NB4 (cell line): ENCODE measurements at regions not wholly inside any gene's neighbourhood (a gene's known extent, or its start where the extent isn't known, plus 50 kb on each side); places are given as distances from the start of the nearest gene placed in this dataset.

Source experiments
- DNase-seq: peaks from one replicate; pipeline ENCODE4 v3.0.0; 2010; ENCODE audit warnings: low read depth
- H3K4me3 ChIP-seq: one replicate; pipeline ENCODE4 v1.5.1; 2011; ENCODE audit warnings: mild to moderate bottlenecking, low read depth, low read length, moderate library complexity
- CTCF ChIP-seq: IDR thresholded peaks from one replicate; pipeline ENCODE4 v1.5.1; 2012; ENCODE audit warnings: low read depth, low read length
- MYC ChIP-seq: IDR thresholded peaks from 2 replicates; pipeline ENCODE4 v1.6.1; 2011; ENCODE audit warnings: low read depth, low read length
- POLR2A ChIP-seq: IDR thresholded peaks from 2 replicates; pipeline ENCODE4 v1.6.1; 2011; ENCODE audit warnings: mild to moderate bottlenecking; ENCODE audit not compliant: insufficient read length; ENCODE audit errors: extremely low read depth
- TF ChIP-seq, protein P1 (sequence below): IDR thresholded peaks from 2 replicates; pipeline ENCODE4 v1.6.1; 2011; ENCODE audit warnings: low read depth, low read length

GRCh38 chr12:75974323-75975187 lies 57.0 kb downstream of the PHLDA1 start:
- DNase-seq, result peak; percentile 79
- TF ChIP-seq, protein P1, sequence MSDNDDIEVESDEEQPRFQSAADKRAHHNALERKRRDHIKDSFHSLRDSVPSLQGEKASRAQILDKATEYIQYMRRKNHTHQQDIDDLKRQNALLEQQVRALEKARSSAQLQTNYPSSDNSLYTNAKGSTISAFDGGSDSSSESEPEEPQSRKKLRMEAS, result no peak; the same call in 1 of the 2 replicates
- TF ChIP-seq MYC, result 0 out of 2 replicates have a peak, but pooled peaks have one; percentile 13
- no peak overlapping the region for H3K4me3 ChIP-seq

DNA sequence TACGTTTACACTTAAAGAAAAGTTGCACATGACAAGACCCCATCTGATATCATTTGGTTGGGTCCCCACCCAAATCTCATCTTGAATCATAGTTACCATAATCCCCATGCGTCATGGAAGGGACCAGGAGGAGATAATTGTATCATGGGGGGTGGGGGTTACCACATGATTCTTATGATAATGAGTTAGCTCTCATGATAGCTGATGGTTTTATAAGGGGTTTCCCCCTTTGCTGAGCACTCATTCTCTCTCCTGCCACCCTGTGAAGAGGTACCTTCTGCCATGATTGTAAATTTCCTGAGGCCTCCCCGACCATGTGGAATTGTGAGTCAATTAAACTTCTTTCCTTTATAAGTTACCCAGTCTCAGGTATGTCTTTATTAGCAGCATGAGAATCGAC lies 60.3 kb downstream of the PHLDA1 start:
- DNase-seq, result no peak
- H3K4me3 ChIP-seq, result no peak overlapping the region
- TF ChIP-seq POLR2A (no peak), CTCF (no peak), MYC (no peak)
- TF ChIP-seq, protein P1, result no peak

DNA sequence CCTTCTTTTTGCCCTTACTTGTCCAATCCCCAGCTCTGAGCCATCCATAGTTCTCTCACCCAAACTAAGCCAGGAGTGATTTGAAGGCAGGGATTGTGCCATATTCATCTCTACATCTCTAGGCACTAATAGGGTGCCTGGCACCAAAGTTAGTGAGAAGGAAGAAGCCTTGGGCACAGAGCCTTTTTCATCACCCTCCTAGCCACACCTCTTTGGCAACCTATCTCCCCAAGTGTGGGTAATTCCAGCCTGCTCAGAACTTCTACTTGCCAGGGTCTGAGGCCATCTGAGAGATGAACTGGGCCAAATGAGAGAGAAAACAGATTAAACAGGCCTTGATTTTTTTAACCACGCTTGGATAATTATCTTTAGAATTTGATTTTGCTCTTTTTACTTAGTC lies 61.3 kb downstream of the PHLDA1 start:
- TF ChIP-seq CTCF (no peak), POLR2A (no peak), MYC (no peak)
- TF ChIP-seq, protein P1, result no peak
- no peak for DNase-seq

GRCh38 chr12:75969768-75970167 lies 61.8 kb downstream of the PHLDA1 start:
- no peak overlapping the region for H3K4me3 ChIP-seq
- no peak for TF ChIP-seq MYC
- no peak for TF ChIP-seq CTCF
- TF ChIP-seq POLR2A, result no peak
- TF ChIP-seq, protein P1, result no peak
- no peak for DNase-seq

More for the DNA sequence above, 61.3 kb downstream of the PHLDA1 start:
- no peak overlapping the region for H3K4me3 ChIP-seq

DNA sequence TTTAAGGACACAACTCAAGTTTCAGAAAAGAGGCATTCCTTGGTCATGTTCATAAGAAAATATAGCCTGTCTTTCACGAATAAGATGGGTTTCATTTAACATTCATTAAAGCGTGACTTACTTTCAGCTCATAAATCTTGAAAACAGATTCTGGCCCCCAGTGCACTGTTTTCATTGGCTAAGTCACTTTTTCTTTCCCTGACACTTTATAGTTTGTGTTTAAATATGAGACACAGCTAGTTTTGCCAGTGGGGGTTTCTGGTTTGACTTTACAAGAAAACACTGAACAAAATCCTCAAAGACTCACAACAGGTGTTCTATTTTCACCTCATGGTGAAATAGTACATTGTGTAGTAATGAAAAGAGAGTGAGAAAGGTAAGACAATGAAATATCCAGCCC lies 65.9 kb downstream of the PHLDA1 start:
- no peak for TF ChIP-seq POLR2A
- no peak for TF ChIP-seq MYC
- no peak for TF ChIP-seq CTCF
- no peak for DNase-seq
- no peak overlapping the region for H3K4me3 ChIP-seq

DNA sequence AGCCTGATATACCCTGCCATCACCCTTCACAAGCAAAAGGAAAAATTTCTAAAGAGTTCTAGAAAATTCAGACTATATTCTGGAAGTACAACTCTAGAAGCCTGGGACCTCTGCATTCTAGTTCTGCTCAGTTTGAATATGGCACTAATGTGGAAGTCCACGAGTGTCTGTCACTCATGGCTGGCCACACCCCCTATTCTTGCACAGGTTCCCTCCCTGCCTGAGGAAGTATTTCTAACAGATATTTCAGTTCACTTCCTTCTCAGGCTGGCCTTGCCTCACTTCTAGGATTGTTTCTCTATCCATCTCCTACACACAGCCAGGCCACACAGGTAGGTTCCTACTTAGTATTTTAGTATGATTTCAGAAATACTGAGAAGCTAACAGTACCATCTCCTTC lies 67.4 kb downstream of the PHLDA1 start:
- H3K4me3 ChIP-seq, result no peak overlapping the region
- DNase-seq, result peak; percentile 89

More for the DNA sequence above, 67.4 kb downstream of the PHLDA1 start:
- TF ChIP-seq MYC (no peak), CTCF (no peak), POLR2A (peak; percentile 24)
- TF ChIP-seq, protein P1, result peak; percentile 36; the same call in 1 of the 2 replicates
